HepG2 (cell line): ENCODE measurements at regions not wholly inside any gene's neighbourhood (a gene's known extent, or its start where the extent isn't known, plus 50 kb on each side); places are given as distances from the start of the nearest gene placed in this dataset.

Experiments used
- CEBPZ ChIP-seq: IDR thresholded peaks from 2 replicates; pipeline ENCODE4 v1.6.1; 2012; ENCODE audit warnings: low read length, improper control_type of control experiment
- JUND ChIP-seq: sonication (generic); formaldehyde crosslinking; IDR thresholded peaks from 2 replicates; pipeline ENCODE4 v1.8.0; 2022; ENCODE audit warnings: mild to moderate bottlenecking, missing genetic modification reagents
- KAT7 ChIP-seq: IDR thresholded peaks from 2 replicates; pipeline ENCODE4 v1.6.1; 2018; ENCODE audit warnings: borderline replicate concordance, missing compliant biosample characterization
- KDM3A ChIP-seq: IDR thresholded peaks from 2 replicates; pipeline ENCODE4 v1.6.1; 2018; ENCODE audit warnings: low read depth, missing compliant biosample characterization
- MAFF ChIP-seq: IDR thresholded peaks from 2 replicates; pipeline ENCODE4 v1.6.1; 2011; ENCODE audit warnings: low read depth, low read length, improper control_type of control experiment
- TCF7 ChIP-seq: sonication (generic); IDR thresholded peaks from 2 replicates; pipeline ENCODE4 v1.6.1; 2016; ENCODE audit warnings: antibody characterized with exemption, low read depth
- ZFP37 ChIP-seq: sonication (generic); formaldehyde crosslinking; IDR thresholded peaks from 2 replicates; pipeline ENCODE4 v1.4.0; 2020; ENCODE audit warnings: missing genetic modification reagents, borderline replicate concordance
- ZNF10 ChIP-seq: sonication (generic); formaldehyde crosslinking; IDR thresholded peaks from 2 replicates; pipeline ENCODE4 v1.4.0; 2020; ENCODE audit warnings: mild to moderate bottlenecking, low read depth, missing genetic modification reagents, borderline replicate concordance
- ZNF160 ChIP-seq: sonication (generic); formaldehyde crosslinking; IDR thresholded peaks from 2 replicates; pipeline ENCODE4 v1.8.0; 2022; ENCODE audit warnings: mild to moderate bottlenecking, inconsistent platforms, missing genetic modification reagents
- ZNF207 ChIP-seq: fragments of 450-650 bp; IDR thresholded peaks from 2 replicates; pipeline ENCODE4 v1.6.1; 2016; ENCODE audit warnings: antibody characterized with exemption, borderline replicate concordance
- ZNF329 ChIP-seq: sonication (generic); formaldehyde crosslinking; IDR thresholded peaks from 2 replicates; pipeline ENCODE4 v1.9.0; 2021; ENCODE audit warnings: low read depth, mild to moderate bottlenecking, missing genetic modification reagents
- ZNF574 ChIP-seq: sonication (generic); formaldehyde crosslinking; IDR thresholded peaks from 2 replicates; pipeline ENCODE4 v1.4.0; 2020; ENCODE audit warnings: missing genetic modification reagents
- TF ChIP-seq, protein P1 (sequence below): sonication (generic); formaldehyde crosslinking; IDR thresholded peaks from 2 replicates; pipeline ENCODE4 v1.5.1; 2020; ENCODE audit warnings: mild to moderate bottlenecking, missing genetic modification reagents
- TF ChIP-seq, protein P2 (sequence below): sonication (generic); formaldehyde crosslinking; IDR thresholded peaks from 2 replicates; pipeline ENCODE4 v1.4.0; 2020; ENCODE audit warnings: missing genetic modification reagents, borderline replicate concordance

GRCh38 chr15:60264088-60264487 is 133.7 kb downstream of the ANXA2 start:
- no peak for TF ChIP-seq CEBPZ
- no peak for TF ChIP-seq KAT7 (CRISPR knock-in tag)
- TF ChIP-seq, protein P1, sequence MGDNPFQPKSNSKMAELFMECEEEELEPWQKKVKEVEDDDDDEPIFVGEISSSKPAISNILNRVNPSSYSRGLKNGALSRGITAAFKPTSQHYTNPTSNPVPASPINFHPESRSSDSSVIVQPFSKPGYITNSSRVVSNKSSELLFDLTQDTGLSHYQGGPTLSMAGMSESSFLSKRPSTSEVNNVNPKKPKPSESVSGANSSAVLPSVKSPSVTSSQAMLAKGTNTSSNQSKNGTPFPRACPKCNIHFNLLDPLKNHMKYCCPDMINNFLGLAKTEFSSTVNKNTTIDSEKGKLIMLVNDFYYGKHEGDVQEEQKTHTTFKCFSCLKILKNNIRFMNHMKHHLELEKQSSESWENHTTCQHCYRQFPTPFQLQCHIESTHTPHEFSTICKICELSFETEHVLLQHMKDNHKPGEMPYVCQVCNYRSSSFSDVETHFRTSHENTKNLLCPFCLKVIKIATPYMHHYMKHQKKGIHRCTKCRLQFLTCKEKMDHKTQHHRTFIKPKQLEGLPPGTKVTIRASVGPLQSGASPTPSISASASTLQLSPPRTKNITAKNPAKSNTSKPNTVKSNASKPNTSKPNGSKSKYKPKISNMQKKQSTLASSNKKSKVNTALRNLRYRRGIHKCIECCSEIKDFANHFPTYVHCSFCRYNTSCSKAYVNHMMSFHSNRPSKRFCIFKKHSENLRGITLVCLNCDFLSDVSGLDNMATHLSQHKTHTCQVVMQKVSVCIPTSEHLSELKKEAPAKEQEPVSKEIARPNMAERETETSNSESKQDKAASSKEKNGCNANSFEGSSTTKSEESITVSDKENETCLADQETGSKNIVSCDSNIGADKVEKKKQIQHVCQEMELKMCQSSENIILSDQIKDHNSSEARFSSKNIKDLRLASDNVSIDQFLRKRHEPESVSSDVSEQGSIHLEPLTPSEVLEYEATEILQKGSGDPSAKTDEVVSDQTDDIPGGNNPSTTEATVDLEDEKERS (CRISPR knock-in tag): no peak
- TF ChIP-seq, protein P2, sequence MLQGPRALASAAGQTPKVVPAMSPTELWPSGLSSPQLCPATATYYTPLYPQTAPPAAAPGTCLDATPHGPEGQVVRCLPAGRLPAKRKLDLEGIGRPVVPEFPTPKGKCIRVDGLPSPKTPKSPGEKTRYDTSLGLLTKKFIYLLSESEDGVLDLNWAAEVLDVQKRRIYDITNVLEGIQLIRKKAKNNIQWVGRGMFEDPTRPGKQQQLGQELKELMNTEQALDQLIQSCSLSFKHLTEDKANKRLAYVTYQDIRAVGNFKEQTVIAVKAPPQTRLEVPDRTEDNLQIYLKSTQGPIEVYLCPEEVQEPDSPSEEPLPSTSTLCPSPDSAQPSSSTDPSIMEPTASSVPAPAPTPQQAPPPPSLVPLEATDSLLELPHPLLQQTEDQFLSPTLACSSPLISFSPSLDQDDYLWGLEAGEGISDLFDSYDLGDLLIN: no peak
- TF ChIP-seq KDM3A (CRISPR knock-in tag): no peak
- TF ChIP-seq ZFP37: no peak
- no peak for TF ChIP-seq ZNF574 (CRISPR knock-in tag)
- TF ChIP-seq ZNF207: no peak
- TF ChIP-seq MAFF: no peak
- TF ChIP-seq JUND: no peak
- no peak for TF ChIP-seq ZNF10 (CRISPR knock-in tag)
- no peak for TF ChIP-seq TCF7
- no peak for TF ChIP-seq ZNF160 (CRISPR knock-in tag)
- TF ChIP-seq ZNF329 (CRISPR knock-in tag): no peak
